HG03060 (cell line): ENCODE measurements at regions not wholly inside any gene's neighbourhood (a gene's known extent, or its start where the extent isn't known, plus 50 kb on each side); places are given as distances from the start of the nearest gene placed in this dataset.
"Not testable (repeated sequence)": the region's sequence is repeated elsewhere in the genome, so short reads cannot be mapped to it uniquely, and the experiment has no call there.

ENCODE experiments used
- ATAC-seq: cut with Tn5 transposase; IDR thresholded peaks from one replicate; pipeline ENCODE4 v1.9.1; 2021; ENCODE audit warnings: low read depth, moderate number of reproducible peaks; ENCODE audit not compliant: unreplicated experiment

DNA sequence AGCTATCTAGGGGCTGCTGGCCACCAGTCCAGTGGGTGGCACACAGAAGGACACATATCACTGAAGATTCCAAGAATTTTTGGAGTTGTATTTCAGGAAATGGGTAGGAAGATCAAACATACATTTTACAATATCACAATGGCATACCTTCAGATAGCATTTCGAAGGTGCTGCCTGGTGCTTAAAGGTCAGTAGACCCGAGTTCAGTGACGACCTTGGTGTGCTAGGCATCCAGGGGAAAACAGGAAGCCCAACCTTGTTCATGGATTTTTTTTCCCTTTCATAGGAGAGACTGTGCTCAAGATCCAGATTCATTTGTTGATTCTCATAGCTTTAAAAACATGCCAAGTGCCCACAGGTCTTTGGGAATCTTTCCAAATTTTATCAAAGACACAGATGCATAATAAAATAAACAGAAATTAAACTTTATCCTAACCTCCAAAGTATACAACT lies 51.0 kb upstream of the RCBTB2 start:
- ATAC-seq = no peak

DNA sequence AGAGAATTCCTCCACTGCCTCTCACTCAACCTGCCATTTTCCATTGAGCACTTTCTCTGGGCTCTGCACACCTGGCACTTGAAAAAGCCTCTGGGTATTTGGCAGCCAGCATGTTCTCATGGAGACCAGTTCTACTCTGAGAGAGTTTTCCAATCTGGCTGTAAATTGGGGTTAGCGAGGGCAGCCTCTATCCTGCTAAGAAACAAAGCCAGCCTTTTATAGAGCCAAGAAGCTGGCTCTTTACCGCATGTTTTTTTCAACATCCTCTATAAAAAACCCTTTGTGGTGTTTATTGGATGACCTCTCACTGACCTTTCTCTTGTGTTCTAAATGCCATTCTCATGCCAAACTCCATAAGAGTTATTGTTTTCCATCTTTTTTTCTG lies 52.6 kb upstream of the RCBTB2 start:
- no peak for ATAC-seq

DNA sequence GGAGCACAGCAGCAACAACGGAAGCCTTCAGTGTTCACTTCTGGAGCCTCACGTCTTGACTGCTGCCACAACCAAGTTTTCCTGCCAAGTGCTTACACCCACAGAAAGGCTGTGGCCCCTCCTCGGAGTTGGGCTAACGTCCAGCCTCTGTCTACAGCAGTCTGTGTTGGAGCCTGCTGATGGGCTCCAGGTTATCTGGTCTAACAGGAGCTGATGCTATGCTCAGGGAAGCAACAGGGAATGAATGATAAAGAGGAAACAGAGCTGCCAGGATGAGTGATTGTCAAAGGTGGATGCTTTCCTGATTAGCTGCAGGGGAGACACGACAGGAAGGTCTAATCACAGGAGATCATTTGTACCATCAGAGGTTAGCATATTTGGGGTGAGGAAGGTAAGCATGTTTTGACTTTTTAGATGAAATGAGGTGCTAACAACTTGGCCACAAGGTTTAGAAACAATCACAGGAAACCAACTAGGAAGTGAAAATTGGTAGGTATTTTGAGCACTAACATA lies 53.8 kb upstream of the RCBTB2 start:
- ATAC-seq = no peak

DNA sequence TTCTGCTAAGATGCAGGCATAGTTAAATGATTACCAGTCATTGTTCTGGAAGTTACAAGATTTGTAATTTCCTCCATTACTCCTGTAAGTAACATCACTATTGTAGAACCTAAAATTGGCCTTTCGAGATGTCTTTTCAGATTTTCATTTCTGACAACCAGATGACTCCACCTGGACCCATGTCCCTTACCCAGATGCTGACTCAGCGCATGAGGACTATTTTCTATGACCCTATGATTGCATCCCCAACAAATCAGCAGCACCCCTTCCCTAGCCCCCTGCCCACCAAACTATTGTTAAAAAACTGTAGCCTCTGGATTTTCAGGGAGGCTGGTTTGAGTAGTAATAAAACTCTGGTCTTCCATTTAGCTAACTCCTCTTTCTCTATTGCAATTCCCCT lies 55.2 kb upstream of the RCBTB2 start:
- ATAC-seq = no peak

DNA sequence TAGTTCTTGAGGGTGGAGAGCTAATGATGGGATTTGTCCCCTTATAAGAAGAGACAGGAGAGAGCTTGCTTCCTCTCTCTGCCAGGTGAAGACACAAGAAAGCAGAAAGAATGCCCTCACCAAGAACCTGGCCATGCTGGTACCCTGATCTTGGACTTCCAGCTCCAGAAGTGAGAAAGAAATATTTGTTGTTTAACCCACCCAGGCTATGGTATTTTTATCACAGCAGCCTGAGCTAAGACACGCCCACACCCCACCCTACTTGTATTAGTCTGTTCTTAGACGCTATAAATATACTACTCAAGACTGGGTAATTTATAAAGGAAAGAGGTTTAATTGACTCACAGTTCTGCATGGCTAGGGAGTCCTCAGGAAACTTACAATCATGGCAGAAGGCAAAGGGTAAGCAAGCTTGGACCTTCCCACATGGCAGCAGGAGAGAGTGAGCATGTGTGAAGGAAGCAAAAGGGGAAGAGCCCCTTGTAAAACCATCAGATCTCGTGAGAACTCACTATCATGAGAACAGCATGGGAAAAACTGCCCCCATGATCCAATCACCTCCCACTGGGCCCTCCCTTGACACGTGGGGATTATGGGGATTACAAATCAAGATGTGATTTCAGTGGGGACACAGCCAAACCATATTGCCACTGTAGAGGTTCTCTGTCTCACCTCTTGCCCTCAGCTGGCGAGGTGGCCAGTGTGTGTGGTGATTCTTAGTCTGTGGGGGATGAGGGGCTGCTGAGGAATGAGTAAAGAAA lies 57.4 kb upstream of the RCBTB2 start:
- no peak for ATAC-seq

DNA sequence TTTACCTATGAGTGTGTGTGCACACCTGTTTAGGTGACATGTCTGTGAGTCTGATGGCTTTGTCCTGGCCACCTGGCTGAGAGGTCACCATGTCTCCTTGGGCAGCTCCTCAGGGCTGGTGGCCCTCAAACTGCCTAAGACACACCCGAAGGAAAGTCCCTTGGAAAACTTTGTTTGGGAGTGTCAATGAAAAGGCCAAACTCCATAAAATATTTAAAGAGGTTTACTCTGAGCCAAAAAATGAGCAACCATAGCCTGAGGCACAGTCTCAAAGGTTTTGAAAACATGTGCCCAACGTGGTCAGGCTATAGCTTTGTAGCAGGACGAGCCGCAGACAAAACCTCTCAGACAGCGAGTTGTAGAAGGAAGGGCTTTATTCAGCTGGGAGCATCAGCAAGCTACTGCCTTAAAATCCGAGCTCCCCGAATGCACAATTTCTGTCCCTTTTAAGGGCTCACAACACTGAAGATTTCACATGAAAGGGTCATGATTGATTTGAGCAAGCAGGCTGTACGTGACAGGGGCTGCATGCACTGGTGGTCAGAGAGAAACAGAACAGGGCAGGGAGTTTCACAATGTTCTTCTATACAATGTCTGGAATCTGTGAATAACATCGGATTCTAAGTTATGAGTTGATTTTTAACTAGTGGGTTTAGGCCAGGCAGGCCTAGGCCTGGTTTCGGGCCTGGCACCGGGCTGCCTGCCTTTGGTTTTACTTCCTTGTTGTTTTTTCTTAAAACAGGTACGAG lies 58.4 kb upstream of the RCBTB2 start:
- not testable (repeated sequence) for ATAC-seq

DNA sequence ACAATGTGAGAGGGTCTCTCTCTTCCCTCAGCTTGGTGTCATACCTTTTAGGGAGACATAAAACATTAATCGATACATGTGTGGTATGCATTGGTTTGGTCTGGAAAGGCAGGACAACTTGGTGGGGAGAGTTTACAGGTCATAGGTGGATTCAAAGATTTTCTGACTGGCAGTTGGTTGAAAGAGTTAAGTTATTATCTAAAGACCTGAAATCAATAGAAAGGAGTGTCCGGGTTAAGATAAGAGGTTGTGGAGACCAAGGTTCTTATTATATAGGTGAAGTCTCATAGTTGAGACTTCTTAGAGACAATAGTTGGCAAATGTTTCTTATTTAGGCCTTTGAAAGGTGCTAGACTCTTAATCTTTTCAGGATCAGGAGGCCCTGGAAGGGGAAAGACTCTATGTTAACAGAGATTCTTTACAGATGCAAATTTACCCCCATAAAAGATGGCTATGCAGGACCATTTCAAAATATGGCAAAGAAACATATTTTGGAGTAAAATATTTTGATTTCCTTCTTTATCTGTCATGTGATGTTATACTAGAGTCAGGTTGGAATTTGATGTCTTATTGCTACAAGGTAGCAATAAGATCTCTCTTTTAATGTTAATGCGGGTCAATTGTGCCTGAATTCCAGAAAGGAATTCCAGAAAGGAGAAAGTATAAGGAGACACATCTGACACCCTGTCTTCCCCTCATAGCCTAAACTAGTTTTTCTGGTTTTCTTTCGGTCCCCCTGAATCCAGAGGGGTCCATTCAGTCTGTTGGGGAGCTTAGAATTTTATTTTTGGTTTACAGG lies 59.2 kb upstream of the RCBTB2 start:
- ATAC-seq = no peak

DNA sequence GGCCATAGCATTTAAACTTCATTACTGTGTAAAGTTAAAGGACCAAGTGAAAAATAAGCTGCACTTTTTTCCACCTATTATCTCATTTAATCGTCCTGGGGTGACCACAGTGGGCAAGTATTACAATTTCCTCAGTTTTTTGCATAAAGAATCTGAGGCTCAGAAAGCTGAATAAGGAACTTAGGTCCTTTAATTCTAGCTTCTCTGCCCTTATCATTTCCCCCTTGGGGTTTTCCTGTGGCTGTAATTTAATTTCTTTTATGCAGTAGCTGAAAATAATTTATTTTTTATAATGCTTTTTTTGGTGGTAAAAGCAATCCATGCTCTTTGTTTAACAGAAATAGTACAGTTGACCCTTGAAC lies 59.8 kb upstream of the RCBTB2 start:
- no peak for ATAC-seq

DNA sequence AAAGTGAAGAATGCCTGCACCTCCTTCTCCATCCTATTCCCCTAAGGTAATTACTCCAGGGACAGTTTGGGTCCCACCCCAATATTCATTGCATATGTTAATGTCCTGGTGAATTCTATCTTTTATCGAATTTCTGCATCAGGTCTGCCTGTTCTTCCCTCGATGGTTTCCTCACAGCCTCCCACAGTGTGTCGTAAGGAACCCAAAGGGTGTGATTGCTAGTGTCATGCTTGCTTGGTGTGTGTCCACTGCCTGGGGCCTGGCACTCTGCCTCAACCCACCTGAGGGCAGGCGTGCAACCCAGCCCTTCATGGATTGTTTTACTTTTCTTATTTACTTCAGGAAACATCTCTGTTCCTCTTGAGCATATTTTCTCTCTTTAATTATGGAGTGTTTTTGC lies 60.2 kb upstream of the CYSLTR2 start:
- ATAC-seq = no peak

DNA sequence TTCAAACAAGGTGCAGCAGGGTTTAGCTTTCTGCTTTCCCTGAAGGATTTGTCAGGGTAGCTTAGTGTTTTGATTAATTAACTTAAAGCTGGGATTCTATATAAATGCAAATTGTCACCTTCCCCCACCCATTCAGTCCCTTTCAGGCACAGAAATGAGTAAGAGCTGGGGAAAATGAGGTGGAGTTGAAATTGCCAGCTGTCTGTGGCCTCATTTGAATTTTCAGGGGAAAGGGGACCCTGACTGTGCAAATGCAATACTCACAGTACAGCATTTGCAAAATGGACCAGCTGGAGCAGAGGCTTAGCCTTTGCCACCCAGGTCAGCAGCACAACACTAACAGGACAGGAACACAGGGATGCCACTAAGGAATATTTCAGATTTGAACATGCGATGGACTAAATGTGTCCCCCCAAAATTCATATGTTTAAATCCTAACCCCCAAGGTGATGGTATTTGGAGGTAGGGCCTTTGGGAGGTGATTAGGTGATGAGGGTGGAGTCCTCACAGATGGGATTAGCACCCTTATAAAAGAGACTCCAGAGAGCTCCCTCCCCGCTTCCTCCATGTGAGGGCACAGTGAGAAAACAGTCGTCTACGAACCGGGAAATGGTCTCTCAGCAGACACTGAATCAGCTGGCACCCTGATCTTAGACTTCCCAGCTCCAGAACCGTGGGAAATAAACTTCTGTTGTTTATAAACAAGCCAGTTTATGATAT lies 59.5 kb upstream of the CYSLTR2 start:
- no peak for ATAC-seq

DNA sequence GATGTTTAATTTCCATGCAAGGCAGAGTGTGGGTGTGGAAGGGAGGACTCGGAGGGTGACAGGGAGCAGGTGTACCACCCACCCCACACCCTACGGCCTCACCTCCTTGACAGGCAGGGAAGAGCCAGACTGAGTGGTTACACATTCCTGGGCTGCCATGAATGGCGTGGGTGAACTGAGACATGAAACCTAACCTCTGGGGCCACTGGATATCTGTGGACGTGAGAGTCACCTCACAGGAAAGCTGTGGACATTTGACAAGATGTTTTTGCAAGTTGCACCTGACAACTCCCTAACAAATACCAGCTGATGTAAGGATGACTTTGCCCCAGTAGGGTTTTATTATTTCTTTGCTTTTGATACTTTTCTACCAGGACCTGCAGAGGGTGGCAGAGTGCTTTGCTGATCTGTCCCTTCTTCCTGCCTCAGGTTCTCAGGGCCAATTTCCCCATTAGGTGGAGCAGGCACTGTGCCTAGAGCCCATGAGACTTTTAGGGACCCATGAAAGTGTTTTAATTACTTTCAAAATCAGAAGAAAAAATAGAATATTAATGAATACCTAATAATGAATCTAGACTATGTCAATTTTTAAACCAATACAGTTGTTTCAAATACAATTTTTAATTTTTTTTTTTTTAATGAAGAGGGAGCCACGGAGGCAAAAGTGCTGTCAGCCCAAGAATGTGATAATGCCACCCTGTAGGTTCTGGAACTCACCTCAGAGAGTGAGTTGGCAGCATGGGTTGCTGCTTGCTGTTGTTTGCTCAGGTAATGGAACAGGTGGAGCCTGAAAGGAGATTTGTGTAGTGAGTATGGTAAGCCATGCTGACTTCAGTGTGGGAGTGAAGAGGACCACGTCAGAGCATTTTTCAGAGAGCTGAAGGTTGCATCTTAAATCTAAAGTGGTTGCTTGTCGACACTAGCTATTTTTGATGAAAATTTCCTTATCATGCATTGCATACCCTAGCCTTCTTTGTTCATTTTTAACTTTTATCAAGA lies 58.0 kb upstream of the CYSLTR2 start:
- ATAC-seq = peak; percentile 70

DNA sequence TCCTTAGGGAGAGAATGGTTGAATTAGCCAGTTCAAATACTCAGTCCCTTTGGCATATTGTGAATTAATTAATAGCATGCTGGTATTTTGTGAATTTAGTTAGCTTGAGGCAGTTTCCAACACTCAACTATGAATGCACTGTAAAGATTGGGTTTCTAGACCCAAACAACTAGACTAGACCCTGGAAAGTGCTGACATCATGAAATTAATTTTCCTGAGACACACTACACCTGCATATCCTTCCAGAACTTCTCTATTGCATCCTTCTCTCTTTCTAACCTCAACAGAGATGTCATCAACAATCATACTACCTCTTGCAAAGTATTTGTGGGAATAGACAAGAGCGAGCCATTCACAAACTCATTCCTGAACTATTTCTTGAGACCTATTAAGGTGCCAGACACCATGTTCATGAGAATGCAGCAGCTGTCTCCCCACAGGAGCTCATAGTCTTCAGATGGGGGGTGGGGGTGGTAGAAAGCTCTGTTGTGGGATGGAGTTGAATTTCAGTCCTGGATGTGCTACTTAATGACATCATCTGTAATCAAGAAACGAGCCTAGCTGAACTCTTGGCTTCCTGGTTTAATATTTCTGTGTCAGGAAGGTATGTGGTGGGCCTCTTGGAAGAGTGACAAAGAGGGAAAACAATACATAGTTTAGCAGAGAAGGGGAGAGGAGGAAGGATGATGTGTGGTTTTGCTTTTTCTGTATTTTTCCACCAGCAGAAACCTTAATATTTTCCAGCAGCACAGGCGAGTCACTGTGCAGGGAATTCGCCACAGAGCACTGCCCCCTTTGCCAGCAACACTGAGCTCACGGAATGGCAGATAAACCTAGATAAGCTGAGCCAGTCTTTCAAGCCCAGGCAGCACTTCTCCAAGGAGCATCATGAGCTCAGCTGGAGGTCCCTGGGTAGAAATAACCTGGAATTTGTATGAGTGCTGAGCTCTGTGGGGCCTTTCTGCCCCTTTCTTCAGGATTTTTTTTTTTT lies 53.1 kb upstream of the CYSLTR2 start:
- ATAC-seq = no peak

DNA sequence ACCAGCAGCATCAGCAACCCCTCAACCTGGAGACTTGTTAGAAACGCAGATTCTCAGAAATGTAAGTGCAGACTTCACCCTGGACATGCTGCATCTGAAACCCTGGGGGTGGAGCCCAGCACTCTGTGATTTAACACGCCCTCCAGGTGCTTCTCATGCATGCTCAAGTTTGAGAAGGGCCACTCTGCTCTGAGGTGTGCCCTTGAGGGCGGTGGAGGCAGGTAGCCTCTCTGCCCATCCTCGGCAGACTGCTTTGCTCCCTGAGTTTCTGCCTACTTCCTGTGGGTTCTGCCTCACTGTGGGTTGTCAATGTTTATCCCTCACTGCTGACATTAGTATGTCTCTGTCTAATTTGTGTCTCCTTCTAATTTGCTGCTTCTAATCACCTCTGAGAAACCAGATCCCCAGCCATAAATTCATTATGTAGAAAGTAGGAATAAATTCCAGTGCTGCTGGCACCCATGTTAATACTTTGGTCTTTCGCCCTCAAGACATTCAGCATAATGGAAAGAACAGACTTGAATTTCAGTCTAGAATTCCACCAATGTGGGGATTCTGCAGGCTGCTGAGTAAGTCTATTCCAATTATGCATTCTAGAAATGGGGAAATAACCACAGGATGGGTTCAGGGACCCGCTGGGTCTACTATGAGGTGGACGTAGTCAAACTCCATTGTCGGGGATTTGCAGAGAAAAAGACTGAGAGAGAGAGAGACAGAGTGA lies 51.3 kb upstream of the CYSLTR2 start:
- no peak for ATAC-seq

DNA sequence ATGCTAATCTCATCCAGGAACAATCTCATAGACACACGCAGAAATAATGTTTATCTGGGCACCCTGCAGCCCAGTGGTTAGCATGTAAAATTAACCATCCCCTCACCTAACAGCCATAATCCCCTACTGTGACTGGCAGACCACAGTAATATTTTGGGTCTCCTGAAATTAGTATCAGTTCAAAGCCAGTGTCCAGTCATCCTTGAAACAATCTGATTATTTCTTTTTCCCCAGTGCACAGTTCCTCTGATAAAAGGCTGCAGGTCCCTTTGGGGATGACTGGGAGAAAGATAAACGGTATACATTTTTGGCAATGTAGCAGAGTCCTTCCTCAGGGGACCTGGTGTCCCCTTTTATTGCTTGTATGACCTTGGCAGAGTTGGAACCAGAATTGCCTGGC lies 50.4 kb upstream of the CYSLTR2 start:
- no peak for ATAC-seq
